ENCODE measurements at regions not wholly inside any gene's neighbourhood (a gene's known extent, or its start where the extent isn't known, plus 50 kb on each side); places are given as distances from the start of the nearest gene placed in this dataset.

DNA sequence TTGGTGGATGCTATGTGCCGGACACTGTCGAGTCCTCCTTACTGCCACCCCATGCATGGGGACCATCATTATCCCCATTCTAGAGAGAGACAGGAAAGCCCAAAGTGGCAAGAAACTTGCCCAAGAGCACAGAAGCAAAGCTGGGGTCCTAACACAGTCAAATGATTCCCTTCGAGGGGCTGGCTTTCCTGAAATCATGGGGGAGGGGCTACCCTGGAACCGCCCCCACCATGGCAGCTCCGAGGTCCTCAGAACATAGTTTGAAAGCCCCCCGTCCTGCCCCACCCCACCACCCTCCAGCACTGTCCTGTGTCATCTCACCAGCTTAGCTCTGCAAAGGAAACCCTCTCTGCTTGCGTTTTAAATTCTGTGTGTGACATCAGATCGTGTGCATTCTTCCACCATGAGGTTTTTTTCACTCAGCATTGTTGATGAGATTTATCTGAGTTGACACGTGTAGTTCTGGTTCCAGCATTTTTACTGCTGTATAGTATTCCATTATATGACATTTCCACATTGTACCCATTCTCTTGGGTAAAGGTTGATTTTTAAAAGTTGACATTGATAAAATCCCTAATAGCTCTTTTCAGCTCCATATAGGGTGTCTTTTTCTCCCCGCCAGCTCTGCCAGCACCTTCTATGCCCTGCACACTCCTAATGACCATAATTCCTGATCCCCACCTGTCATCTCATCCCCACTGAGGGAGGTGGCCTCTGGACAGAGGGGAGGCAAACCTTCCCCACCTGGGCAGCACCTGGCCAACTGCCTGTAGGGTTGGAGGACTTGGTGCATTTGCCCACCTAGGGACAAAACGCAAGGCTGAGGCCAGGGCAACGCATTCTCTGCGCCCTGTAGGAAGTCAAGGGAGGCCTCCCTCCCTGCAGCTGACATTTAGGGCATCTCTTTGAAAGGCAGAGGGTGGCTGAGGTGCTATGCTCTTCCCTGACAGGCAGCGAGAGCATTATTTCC, 100.2 kb upstream of the GPR26 start:
- TF ChIP-seq CTCF (optimal IDR thresholded peaks at IDR 0.05 in 1 of 3, IDR thresholded peaks at IDR 0.05 in 1 of 3, conservative IDR thresholded peaks at IDR 0.05 in 1 of 3; ENCODE audit: extremely low read depth in 1 of 3, insufficient read depth in 2 of 3, low read length in 3 of 3) (no peak), EZH2 (IDR thresholded peaks at IDR 0.05; ENCODE audit: low read length) (no peak)
